ENCODE measurements at regions not wholly inside any gene's neighbourhood (a gene's known extent, or its start where the extent isn't known, plus 50 kb on each side); places are given as distances from the start of the nearest gene placed in this dataset.

DNA sequence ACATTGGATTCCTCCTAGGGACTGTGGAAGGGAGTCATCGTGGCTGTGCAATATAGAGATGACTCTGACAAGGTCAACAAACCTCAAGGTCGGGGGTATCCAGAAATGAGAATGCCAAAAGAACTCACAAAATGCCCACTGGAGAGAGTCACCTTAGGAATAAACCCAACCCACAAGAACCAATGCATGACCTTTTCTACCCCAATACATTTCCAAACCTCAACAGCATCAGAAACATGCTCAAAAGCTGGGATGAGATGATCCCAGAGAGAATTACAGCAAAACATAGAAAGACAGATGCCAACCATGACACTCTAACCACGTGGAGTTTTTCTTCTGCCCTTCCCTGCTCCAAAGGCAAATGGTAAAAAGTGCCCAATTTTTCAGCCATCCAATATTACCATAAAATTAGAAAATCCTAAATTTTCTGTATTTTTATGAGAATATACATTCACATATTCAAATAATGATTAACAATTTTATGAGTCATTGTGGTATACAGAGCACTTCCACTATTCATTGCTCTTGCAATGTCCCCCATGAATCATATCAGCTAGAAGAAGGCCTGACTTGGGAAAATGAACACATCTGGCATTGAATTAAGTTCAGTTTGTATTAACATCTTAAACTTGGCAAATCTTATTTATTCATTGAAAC lies 88.2 kb upstream of the PALMD start:
- TF ChIP-seq ARNT (IDR thresholded peaks at IDR 0.05) (no peak), FOXM1 (IDR thresholded peaks at IDR 0.05; ENCODE audit: borderline replicate concordance) (no peak), SUZ12 (IDR thresholded peaks at IDR 0.05) (no peak), ELF4 (IDR thresholded peaks at IDR 0.05) (no peak), SP1 (IDR thresholded peaks at IDR 0.05) (no peak)
